Fibroblast of villous mesenchyme (primary cell): ENCODE measurements at regions not wholly inside any gene's neighbourhood (a gene's known extent, or its start where the extent isn't known, plus 50 kb on each side); places are given as distances from the start of the nearest gene placed in this dataset.

Source experiments
- DNase-seq: peaks from one replicate; pipeline ENCODE4 v3.0.0-alpha.2; 2010; ENCODE audit warnings: low read depth
- H3K4me3 ChIP-seq: 2 replicates; pipeline ENCODE4 v1.5.1; 2011; ENCODE audit warnings: low read depth, mild to moderate bottlenecking, low read length
- TF ChIP-seq, protein P1 (sequence below): IDR thresholded peaks from 2 replicates; pipeline ENCODE4 v1.5.1; 2012; ENCODE audit warnings: low read depth, mild to moderate bottlenecking, low read length; ENCODE audit not compliant: insufficient read depth

DNA sequence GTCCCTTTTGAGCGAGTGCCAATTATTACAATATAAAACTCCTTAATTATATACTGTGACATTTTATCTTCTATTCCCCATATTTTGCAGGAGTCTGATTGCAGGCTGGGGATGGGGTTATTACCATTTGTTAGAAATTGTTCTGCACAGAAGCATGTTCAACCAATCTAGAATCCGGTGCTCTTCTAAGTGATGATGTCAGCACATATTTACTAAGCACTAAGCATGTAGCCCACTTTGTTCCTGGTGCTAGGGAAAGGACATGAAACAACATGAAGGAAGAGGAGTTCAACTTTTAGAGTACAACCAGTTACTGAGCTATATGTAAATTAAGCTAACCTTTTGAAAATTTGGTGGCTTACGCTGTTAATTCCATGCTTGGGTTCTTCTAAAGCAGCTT lies 52.8 kb upstream of the IL1RAPL2 start:
- H3K4me3 ChIP-seq = no peak overlapping the region
- DNase-seq = no peak
- TF ChIP-seq, protein P1, sequence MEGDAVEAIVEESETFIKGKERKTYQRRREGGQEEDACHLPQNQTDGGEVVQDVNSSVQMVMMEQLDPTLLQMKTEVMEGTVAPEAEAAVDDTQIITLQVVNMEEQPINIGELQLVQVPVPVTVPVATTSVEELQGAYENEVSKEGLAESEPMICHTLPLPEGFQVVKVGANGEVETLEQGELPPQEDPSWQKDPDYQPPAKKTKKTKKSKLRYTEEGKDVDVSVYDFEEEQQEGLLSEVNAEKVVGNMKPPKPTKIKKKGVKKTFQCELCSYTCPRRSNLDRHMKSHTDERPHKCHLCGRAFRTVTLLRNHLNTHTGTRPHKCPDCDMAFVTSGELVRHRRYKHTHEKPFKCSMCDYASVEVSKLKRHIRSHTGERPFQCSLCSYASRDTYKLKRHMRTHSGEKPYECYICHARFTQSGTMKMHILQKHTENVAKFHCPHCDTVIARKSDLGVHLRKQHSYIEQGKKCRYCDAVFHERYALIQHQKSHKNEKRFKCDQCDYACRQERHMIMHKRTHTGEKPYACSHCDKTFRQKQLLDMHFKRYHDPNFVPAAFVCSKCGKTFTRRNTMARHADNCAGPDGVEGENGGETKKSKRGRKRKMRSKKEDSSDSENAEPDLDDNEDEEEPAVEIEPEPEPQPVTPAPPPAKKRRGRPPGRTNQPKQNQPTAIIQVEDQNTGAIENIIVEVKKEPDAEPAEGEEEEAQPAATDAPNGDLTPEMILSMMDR = no peak

DNA sequence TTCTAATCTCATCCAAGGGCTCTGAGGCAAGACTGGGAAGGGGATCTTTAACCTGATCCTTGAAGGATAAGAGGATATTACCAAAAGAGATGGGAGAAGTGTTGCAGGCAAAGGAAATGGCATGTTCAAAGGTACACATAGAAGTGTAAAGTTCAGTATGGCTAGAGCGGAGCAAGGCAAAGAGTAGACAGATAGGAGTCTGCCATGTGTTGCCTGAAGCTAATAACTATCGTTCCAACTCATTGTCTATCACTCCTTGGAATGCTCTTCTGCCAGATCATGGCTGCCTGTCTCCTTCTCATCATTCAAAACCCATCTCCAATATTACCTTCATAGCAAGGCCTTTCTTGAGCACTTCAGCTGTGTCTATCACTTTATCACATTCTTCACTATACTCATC lies 55.2 kb upstream of the IL1RAPL2 start:
- no peak for DNase-seq
- TF ChIP-seq, protein P1 = no peak

DNA sequence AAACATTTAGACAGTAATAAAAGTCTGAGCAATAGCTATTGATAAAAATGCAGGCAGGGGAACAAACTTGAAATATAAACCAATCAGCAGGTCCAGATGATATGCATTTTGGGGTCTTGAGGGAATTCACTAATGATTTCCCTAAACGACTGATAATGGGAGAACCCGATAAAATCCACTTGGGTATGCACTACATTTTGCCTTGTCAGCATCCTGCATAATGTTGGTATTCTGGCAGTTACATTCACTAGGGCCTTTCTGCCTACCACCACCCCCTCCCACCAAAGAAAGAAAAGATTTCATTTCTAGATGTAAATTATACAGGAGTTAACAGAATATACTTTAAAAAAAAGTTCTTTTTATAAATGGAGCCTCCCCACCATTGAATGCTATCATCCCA lies 63.5 kb upstream of the IL1RAPL2 start:
- TF ChIP-seq, protein P1 = no peak
- no peak overlapping the region for H3K4me3 ChIP-seq
- DNase-seq = no peak

More for the DNA sequence above, 55.2 kb upstream of the IL1RAPL2 start:
- no peak overlapping the region for H3K4me3 ChIP-seq

DNA sequence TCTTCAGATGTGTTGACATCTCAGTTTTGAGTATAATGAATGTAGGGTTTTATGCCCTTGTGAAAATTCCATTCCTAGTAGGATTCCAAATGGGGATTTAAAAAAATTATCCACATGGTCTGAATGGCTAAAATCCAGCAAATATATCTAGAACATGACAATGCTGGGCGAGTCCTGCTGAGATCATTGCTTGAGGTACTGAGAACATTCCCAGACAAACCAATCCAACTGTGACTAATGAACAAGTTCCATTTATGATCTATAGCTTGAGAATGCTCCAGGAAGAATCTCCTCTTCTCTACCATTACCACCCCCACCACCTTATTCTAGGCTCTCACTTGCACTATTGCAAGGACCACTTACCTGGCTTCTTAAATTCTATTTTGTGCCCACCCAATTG lies 77.2 kb upstream of the IL1RAPL2 start:
- no peak overlapping the region for H3K4me3 ChIP-seq
- DNase-seq = no peak
- TF ChIP-seq, protein P1 = no peak

DNA sequence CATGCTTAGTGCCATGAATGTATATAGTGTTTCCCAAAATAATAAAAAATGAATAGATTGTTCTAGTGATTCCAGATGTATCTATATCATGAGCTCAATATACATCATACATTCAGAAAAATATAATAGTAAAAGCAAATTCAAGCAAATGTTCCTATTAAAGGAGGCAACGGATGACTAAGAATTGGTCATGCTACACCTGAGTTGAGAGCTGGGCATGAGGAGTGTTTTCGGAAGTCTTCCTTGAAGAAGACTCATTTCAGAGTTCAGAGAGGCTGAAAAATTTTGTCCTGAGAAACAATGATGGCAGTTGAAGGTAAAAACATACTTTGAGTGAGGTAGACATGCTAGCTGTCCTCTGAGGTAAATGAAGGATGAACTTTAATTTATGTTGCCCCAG lies 79.3 kb upstream of the IL1RAPL2 start:
- no peak for DNase-seq
- TF ChIP-seq, protein P1 = no peak

DNA sequence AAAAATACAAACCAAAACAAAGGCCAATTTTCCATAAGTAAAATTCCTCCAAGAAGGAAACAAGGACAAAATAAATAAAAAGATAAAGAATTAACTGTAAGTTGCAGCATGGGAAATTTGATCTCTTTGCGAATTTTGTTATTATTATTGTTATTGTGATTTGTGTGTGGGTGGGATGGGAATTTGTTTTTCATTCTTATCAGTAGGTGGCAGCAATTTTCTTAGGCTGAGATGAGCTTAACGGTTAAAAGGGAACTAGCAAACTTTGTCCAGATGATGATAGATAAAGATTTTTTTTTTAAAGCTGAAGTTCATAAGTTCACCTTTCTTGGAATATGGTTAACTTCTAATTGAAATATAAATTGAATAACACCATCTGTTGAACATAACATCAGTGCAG lies 83.2 kb upstream of the IL1RAPL2 start:
- DNase-seq = no peak
- TF ChIP-seq, protein P1 = peak; percentile 17
- H3K4me3 ChIP-seq = no peak overlapping the region

More for the DNA sequence above, 79.3 kb upstream of the IL1RAPL2 start:
- no peak overlapping the region for H3K4me3 ChIP-seq

DNA sequence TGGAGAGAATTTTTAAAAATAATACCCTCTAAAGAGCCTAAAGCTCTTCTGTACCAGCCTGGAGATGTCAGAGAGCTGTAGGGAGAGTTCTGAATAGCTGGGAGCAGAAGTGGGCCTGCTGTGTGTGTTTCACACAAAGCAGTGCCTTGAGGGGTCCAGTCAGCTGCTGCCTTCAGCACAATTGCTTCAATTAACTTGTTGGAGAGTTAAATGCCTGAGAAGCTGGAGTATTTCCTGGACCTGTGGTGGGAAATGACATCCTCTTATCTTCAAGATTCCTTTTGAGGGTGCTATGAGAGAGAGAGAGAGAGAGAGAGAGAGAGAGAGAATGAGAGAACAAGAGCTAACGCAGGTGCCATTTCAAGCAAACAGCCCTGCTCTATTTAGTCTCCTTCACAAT lies 96.2 kb upstream of the IL1RAPL2 start:
- TF ChIP-seq, protein P1 = no peak
- H3K4me3 ChIP-seq = no peak overlapping the region
- no peak for DNase-seq
